SK-N-SH treated with all-trans-retinoic acid at 6 μM for 48 hours (cell line): ENCODE measurements at regions not wholly inside any gene's neighbourhood (a gene's known extent, or its start where the extent isn't known, plus 50 kb on each side); places are given as distances from the start of the nearest gene placed in this dataset.

Experiments used
- ATAC-seq: fragments of 200-7000 bp; cut with Tn5 transposase; 3 replicates; pipeline ENCODE4 v1.9.1; 2020; ENCODE audit warnings: mild to moderate bottlenecking, moderate library complexity
- ARNTL ChIP-seq: fragments of 450-650 bp; formaldehyde crosslinking; IDR thresholded peaks from 2 replicates; pipeline ENCODE4 v1.5.0; 2020; ENCODE audit warnings: low read depth, mild to moderate bottlenecking, moderate library complexity, borderline replicate concordance
- BACH2 ChIP-seq: fragments of 250-450 bp; sonication (Bioruptor Pico); IDR thresholded peaks from 2 replicates; pipeline ENCODE4 v1.9.0; 2021; ENCODE audit warnings: mild to moderate bottlenecking, borderline replicate concordance
- CREB5 ChIP-seq: fragments of 250-450 bp; sonication (Bioruptor Pico); IDR thresholded peaks from 2 replicates; pipeline ENCODE4 v1.5.1; 2020; ENCODE audit warnings: low read depth, mild to moderate bottlenecking, moderate library complexity
- CSDC2 ChIP-seq: fragments of 250-450 bp; sonication (Bioruptor Pico); IDR thresholded peaks from 2 replicates; pipeline ENCODE4 v1.5.0; 2020; ENCODE audit warnings: mild to moderate bottlenecking, moderate library complexity
- CSRNP3 ChIP-seq: fragments of 250-450 bp; sonication (Bioruptor Pico); IDR thresholded peaks from 2 replicates; pipeline ENCODE4 v1.5.1; 2021; ENCODE audit warnings: mild to moderate bottlenecking, moderate library complexity
- ESRRG ChIP-seq: fragments of 250-450 bp; sonication (Bioruptor Pico); IDR thresholded peaks from 2 replicates; pipeline ENCODE4 v1.6.1; 2021; ENCODE audit warnings: mild to moderate bottlenecking
- ISL1 ChIP-seq: fragments of 250-450 bp; sonication (Bioruptor Pico); IDR thresholded peaks from 2 replicates; pipeline ENCODE4 v2.1.2; 2022; ENCODE audit warnings: mild to moderate bottlenecking, moderate library complexity
- OSR1 ChIP-seq: fragments of 250-450 bp; sonication (Bioruptor Pico); IDR thresholded peaks from 2 replicates; pipeline ENCODE4 v1.8.0; 2022; ENCODE audit warnings: moderate library complexity, mild to moderate bottlenecking, inconsistent platforms
- POU6F1 ChIP-seq: fragments of 250-450 bp; sonication (Bioruptor Pico); IDR thresholded peaks from 2 replicates; pipeline ENCODE4 v1.8.0; 2021; ENCODE audit warnings: low read depth, mild to moderate bottlenecking, moderate library complexity, borderline replicate concordance
- PPARA ChIP-seq: fragments of 250-450 bp; sonication (Bioruptor Pico); IDR thresholded peaks from 2 replicates; pipeline ENCODE4 v1.5.0; 2020; ENCODE audit warnings: mild to moderate bottlenecking, borderline replicate concordance
- RARB ChIP-seq: fragments of 250-450 bp; sonication (Bioruptor Pico); IDR thresholded peaks from 2 replicates; pipeline ENCODE4 v1.8.0; 2021; ENCODE audit warnings: mild to moderate bottlenecking, moderate library complexity
- SNAI2 ChIP-seq: fragments of 250-450 bp; sonication (Bioruptor Pico); IDR thresholded peaks from 2 replicates; pipeline ENCODE4 v1.5.0; 2020; ENCODE audit warnings: mild to moderate bottlenecking, moderate library complexity
- TCF4 ChIP-seq: fragments of 250-450 bp; sonication (Bioruptor Pico); IDR thresholded peaks from 2 replicates; pipeline ENCODE4 v1.8.0; 2021; ENCODE audit warnings: mild to moderate bottlenecking, moderate library complexity, borderline replicate concordance
- TSHZ2 ChIP-seq: fragments of 250-450 bp; sonication (Bioruptor Pico); IDR thresholded peaks from 2 replicates; pipeline ENCODE4 v1.5.0; 2020; ENCODE audit warnings: mild to moderate bottlenecking, moderate library complexity
- ZC3H10 ChIP-seq: fragments of 250-450 bp; sonication (Bioruptor Pico); IDR thresholded peaks from 2 replicates; pipeline ENCODE4 v1.5.1; 2021; ENCODE audit warnings: mild to moderate bottlenecking, moderate library complexity
- ZFP3 ChIP-seq: fragments of 250-450 bp; sonication (Bioruptor Pico); IDR thresholded peaks from 2 replicates; pipeline ENCODE4 v1.5.0; 2020; ENCODE audit warnings: mild to moderate bottlenecking, moderate library complexity
- ZFP30 ChIP-seq: fragments of 450-650 bp; formaldehyde crosslinking; IDR thresholded peaks from 2 replicates; pipeline ENCODE4 v1.5.0; 2022; ENCODE audit warnings: mild to moderate bottlenecking, moderate library complexity
- ZNF565 ChIP-seq: fragments of 450-650 bp; formaldehyde crosslinking; conservative IDR thresholded peaks from 2 replicates; pipeline ENCODE4 v1.5.0; 2020; ENCODE audit warnings: low read depth, mild to moderate bottlenecking, moderate library complexity
- ZNF70 ChIP-seq: fragments of 450-650 bp; formaldehyde crosslinking; IDR thresholded peaks from 2 replicates; pipeline ENCODE4 v1.5.0; 2020; ENCODE audit warnings: mild to moderate bottlenecking, moderate library complexity
- ZNF8 ChIP-seq: fragments of 450-650 bp; formaldehyde crosslinking; IDR thresholded peaks from 2 replicates; pipeline ENCODE4 v1.5.0; 2020; ENCODE audit warnings: mild to moderate bottlenecking, moderate library complexity

- ATAC-seq = no peak
- TF ChIP-seq TCF4 (CRISPR knock-in tag) (no peak), ISL1 (no peak), ZNF8 (CRISPR knock-in tag) (no peak), SNAI2 (CRISPR knock-in tag) (no peak), BACH2 (no peak)
- TF ChIP-seq, all 23 proteins: peak for 0
Observed at GRCh38 chr2:106021662-106022028, 172.5 kb downstream of the UXS1 start.

GRCh38 chr2:106020821-106021661 lies 173.1 kb downstream of the UXS1 start:
- no peak for TF ChIP-seq ZFP30 (CRISPR knock-in tag)
- TF ChIP-seq TSHZ2 (CRISPR knock-in tag) = 0 out of 2 replicates have a peak, but pooled peaks have one; percentile 66
- no peak; the same call in 2 of the 3 replicates for ATAC-seq

- ATAC-seq = no peak
- TF ChIP-seq ESRRG (CRISPR knock-in tag) (no peak), ZC3H10 (CRISPR knock-in tag) (no peak), ZNF70 (CRISPR knock-in tag) (no peak), TSHZ2 (CRISPR knock-in tag) (no peak), PPARA (no peak), ZFP3 (CRISPR knock-in tag) (no peak), BACH2 (no peak), CREB5 (no peak), RARB (CRISPR knock-in tag) (no peak), SNAI2 (CRISPR knock-in tag) (no peak), CSDC2 (no peak), POU6F1 (CRISPR knock-in tag) (no peak), OSR1 (no peak), CSRNP3 (no peak), ZFP30 (CRISPR knock-in tag) (no peak), ZNF8 (CRISPR knock-in tag) (no peak), ARNTL (no peak), ZNF565 (CRISPR knock-in tag) (no peak)
Observed at GRCh38 chr2:106020032-106020431, 174.1 kb downstream of the UXS1 start.
